ENCODE measurements at regions not wholly inside any gene's neighbourhood (a gene's known extent, or its start where the extent isn't known, plus 50 kb on each side); places are given as distances from the start of the nearest gene placed in this dataset.

DNA sequence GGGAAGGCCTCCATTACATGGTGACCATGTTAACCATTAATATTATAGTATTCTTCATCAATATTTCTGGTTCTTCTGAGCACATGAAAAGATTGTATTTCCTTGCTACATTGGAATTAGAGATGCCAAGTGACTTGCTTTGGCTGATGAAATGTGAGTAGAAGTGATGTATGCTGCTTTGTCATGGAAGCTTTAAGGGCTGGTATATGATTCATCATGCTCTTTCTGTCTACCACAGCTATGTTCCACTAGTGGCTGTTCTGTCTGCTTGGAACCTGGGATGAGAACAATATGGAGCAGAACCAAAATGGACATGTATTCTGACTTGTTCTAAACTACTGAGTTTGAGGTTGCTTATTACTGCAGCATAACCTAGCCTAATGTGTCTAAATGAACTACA lies 163.3 kb downstream of the TM2D1 start:
- H3K4me2 ChIP-seq (ENCODE audit: insufficient read depth in 1 of 2, low read depth in 2 of 2, low read length in 2 of 2) = no peak overlapping the region; a peak in 1 of 4 replicates
- FAIRE-seq (no peak), DNase-seq (ENCODE audit: low read depth in 1 of 2, low spot score in 2 of 2) (no peak)
- no peak overlapping the region for H3K23ac ChIP-seq (ENCODE audit: insufficient read length)
- ChIA-PET POLR2A (ENCODE audit: partially characterized antibody) (no interaction called here), CTCF (ENCODE audit: partially characterized antibody) (no interaction called here)
- no peaks in the 10 kb centered on the region for H3K27me3 ChIP-seq (replicated peaks in 1 of 4; ENCODE audit: control insufficient read depth in 3 of 4, extremely low read depth in 1 of 4, insufficient read depth in 3 of 4, low read length in 3 of 4)
- H2AK5ac ChIP-seq (ENCODE audit: low read depth, low read length) = no peak overlapping the region
- no peaks in the 10 kb centered on the region for H3K79me1 ChIP-seq (ENCODE audit: low read depth, low read length)
- no peak overlapping the region for H2BK5ac ChIP-seq (ENCODE audit: low read depth, low read length)
- no peak overlapping the region for H2BK12ac ChIP-seq (ENCODE audit: low read depth, low read length)
- H4K91ac ChIP-seq (replicated peaks; ENCODE audit: insufficient read length, low read length) = no peak overlapping the region
- no peak overlapping the region for H3K56ac ChIP-seq (replicated peaks; ENCODE audit: insufficient read length, low read depth, low read length)
- no peaks in the 10 kb centered on the region for H3K36me3 ChIP-seq (ENCODE audit: control insufficient read depth in 2 of 4, insufficient read depth in 4 of 4, low read length in 3 of 4)
- no peak overlapping the region for H3K14ac ChIP-seq (ENCODE audit: insufficient read length)
- H3K4ac ChIP-seq (replicated peaks; ENCODE audit: insufficient read length, low read depth, low read length) = no peak overlapping the region
- no peak overlapping the region for H2BK120ac ChIP-seq (replicated peaks; ENCODE audit: low read depth, low read length)
- no peak overlapping the region for H2AFZ ChIP-seq (ENCODE audit: low read length)
- no peak overlapping the region for H4K8ac ChIP-seq (ENCODE audit: extremely low read depth, insufficient read depth, low read length)
- H3K23me2 ChIP-seq (ENCODE audit: low read depth, low read length) = no peaks in the 10 kb centered on the region
- H3K4me3 ChIP-seq (ENCODE audit: extremely low read depth in 1 of 4, insufficient read depth in 2 of 4, low read depth in 3 of 4, low read length in 4 of 4) = no peak overlapping the region
- no peaks in the 10 kb centered on the region for H3K4me1 ChIP-seq (replicated peaks in 1 of 4; ENCODE audit: control insufficient read depth in 3 of 4, insufficient read depth in 4 of 4, low read length in 3 of 4)
- no peak overlapping the region for H2BK15ac ChIP-seq (ENCODE audit: low read length)
- H2BK20ac ChIP-seq (ENCODE audit: low read length) = no peak overlapping the region
- H3K79me2 ChIP-seq (ENCODE audit: control insufficient read depth in 1 of 2, insufficient read depth in 2 of 2, low read length in 2 of 2) = no peaks in the 10 kb centered on the region
- no peak overlapping the region for H3K18ac ChIP-seq (ENCODE audit: extremely low read depth, low read length)
- no peaks in the 10 kb centered on the region for H4K20me1 ChIP-seq (replicated peaks in 1 of 2; ENCODE audit: control insufficient read depth in 1 of 2, insufficient read depth in 2 of 2, low read length in 2 of 2)
- no peak overlapping the region for H3K9ac ChIP-seq (replicated peaks in 1 of 4; ENCODE audit: extremely low read depth in 1 of 4, low read depth in 3 of 4, low read length in 3 of 4)
- H4K5ac ChIP-seq (ENCODE audit: insufficient read length, low read depth, low read length) = no peak overlapping the region
- H3K27ac ChIP-seq (ENCODE audit: low read depth, low read length) = no peak overlapping the region
- H3K9me3 ChIP-seq (ENCODE audit: insufficient read depth in 2 of 2, low read depth in 1 of 2, low read length in 1 of 2) = peaks cover 17 to 19% of the 10 kb centered on the region in 2 experiments
- TF ChIP-seq SIRT6 (IDR thresholded peaks at IDR 0.05; ENCODE audit: low read length) (no peak), ZNF274 (IDR thresholded peaks at IDR 0.05; ENCODE audit: borderline replicate concordance, extremely low read depth, low read length) (no peak), EP300 (IDR thresholded peaks at IDR 0.05; ENCODE audit: borderline replicate concordance in 1 of 2, low read depth in 2 of 2, low read length in 2 of 2) (no peak), YY1 (IDR thresholded peaks at IDR 0.05; ENCODE audit: low read depth, low read length) (no peak), JUND (IDR thresholded peaks at IDR 0.05; ENCODE audit: low read length) (no peak), JUN (IDR thresholded peaks at IDR 0.05; ENCODE audit: low read depth, low read length) (no peak), SIN3A (conservative IDR thresholded peaks at IDR 0.05 in 1 of 2, IDR thresholded peaks at IDR 0.05 in 1 of 2; ENCODE audit: low read depth in 1 of 2, low read length in 2 of 2) (no peak), SP1 (IDR thresholded peaks at IDR 0.05; ENCODE audit: low read depth, low read length) (no peak), CBX8 (IDR thresholded peaks at IDR 0.05; ENCODE audit: borderline replicate concordance, low read depth, low read length) (no peak), SUZ12 (IDR thresholded peaks at IDR 0.05; ENCODE audit: low read length) (no peak), TAF7 (optimal IDR thresholded peaks at IDR 0.05; ENCODE audit: borderline replicate concordance, low read depth, low read length) (no peak), KDM5A (IDR thresholded peaks at IDR 0.05; ENCODE audit: low read length) (no peak), TEAD4 (IDR thresholded peaks at IDR 0.05; ENCODE audit: low read depth, low read length) (no peak)
- TF ChIP-seq, protein P1, sequence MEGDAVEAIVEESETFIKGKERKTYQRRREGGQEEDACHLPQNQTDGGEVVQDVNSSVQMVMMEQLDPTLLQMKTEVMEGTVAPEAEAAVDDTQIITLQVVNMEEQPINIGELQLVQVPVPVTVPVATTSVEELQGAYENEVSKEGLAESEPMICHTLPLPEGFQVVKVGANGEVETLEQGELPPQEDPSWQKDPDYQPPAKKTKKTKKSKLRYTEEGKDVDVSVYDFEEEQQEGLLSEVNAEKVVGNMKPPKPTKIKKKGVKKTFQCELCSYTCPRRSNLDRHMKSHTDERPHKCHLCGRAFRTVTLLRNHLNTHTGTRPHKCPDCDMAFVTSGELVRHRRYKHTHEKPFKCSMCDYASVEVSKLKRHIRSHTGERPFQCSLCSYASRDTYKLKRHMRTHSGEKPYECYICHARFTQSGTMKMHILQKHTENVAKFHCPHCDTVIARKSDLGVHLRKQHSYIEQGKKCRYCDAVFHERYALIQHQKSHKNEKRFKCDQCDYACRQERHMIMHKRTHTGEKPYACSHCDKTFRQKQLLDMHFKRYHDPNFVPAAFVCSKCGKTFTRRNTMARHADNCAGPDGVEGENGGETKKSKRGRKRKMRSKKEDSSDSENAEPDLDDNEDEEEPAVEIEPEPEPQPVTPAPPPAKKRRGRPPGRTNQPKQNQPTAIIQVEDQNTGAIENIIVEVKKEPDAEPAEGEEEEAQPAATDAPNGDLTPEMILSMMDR (IDR thresholded peaks at IDR 0.05; ENCODE audit: control extremely low read depth in 1 of 3, insufficient read depth in 1 of 3, low read depth in 1 of 3, low read length in 3 of 3) = no peak
